Natural killer cell (primary cell): ENCODE measurements at regions not wholly inside any gene's neighbourhood (a gene's known extent, or its start where the extent isn't known, plus 50 kb on each side); places are given as distances from the start of the nearest gene placed in this dataset.

Experiments
- ATAC-seq, 3 donors: fragments of 150-1000 bp in 2 of 3; fragments of 200-7000 bp in 1 of 3; cut with Tn5 transposase; 1 replicate in 1 of 3; 2 replicates in 2 of 3; pipeline ENCODE4 v1.10.0; 2021; ENCODE audit warnings: mild to moderate bottlenecking in 2 of 3, moderate library complexity in 2 of 3
- DNase-seq, 2 donors: peaks; one replicate each; pipeline versions ENCODE4 v3.0.0 to v3.0.0-alpha.2; 2013 to 2021; ENCODE audit warnings: mixed read lengths in 1 of 2
- H3K27ac ChIP-seq: one replicate; pipeline ENCODE4 v1.5.1; 2013; ENCODE audit warnings: mild to moderate bottlenecking, low read length
- H3K27me3 ChIP-seq: one replicate; pipeline ENCODE4 v1.6.1; 2013; ENCODE audit warnings: low read length; ENCODE audit not compliant: control insufficient read depth, insufficient read depth
- H3K36me3 ChIP-seq: one replicate; pipeline ENCODE4 v1.6.1; 2013; ENCODE audit warnings: low read length; ENCODE audit not compliant: control insufficient read depth, insufficient read depth
- H3K4me1 ChIP-seq: one replicate; pipeline ENCODE4 v1.6.1; 2013; ENCODE audit warnings: low read length; ENCODE audit not compliant: control insufficient read depth, insufficient read depth
- H3K4me3 ChIP-seq: one replicate; pipeline ENCODE4 v1.5.1; 2013; ENCODE audit warnings: low read length
- H3K9me3 ChIP-seq: one replicate; pipeline ENCODE4 v1.6.1; 2013; ENCODE audit warnings: low read length; ENCODE audit not compliant: control insufficient read depth, insufficient read depth
- H3K27ac Mint-ChIP-seq, 2 donors: one replicate each; pipeline ENCODE4 v1.8.0; 2022; ENCODE audit warnings: mild to moderate bottlenecking in 2 of 2, mixed read lengths in 2 of 2, moderate library complexity in 1 of 2
- H3K27me3 Mint-ChIP-seq, 2 donors: one replicate each; pipeline ENCODE4 v1.8.0; 2022; ENCODE audit warnings: low read depth in 2 of 2, mixed read lengths in 2 of 2
- H3K36me3 Mint-ChIP-seq: one replicate; pipeline ENCODE4 v1.8.0; 2022; ENCODE audit warnings: mixed read lengths
- H3K4me1 Mint-ChIP-seq, 2 donors: one replicate each; pipeline ENCODE4 v1.8.0; 2022; ENCODE audit warnings: mixed read lengths in 2 of 2
- H3K4me3 Mint-ChIP-seq: one replicate; pipeline ENCODE4 v1.8.0; 2022; ENCODE audit warnings: mild to moderate bottlenecking, moderate library complexity, mixed read lengths
- H3K9me3 Mint-ChIP-seq, 2 donors: one replicate each; pipeline ENCODE4 v1.8.0; 2022; ENCODE audit warnings: mixed read lengths in 2 of 2
- WGBS: methylation state at CpG from one replicate; pipeline ENCODE4 v1.1.7; 2013; ENCODE audit warnings: missing lambda C conversion rate; ENCODE audit not compliant: insufficient coverage; 5-methylcytosine and 5-hydroxymethylcytosine counted together
- intact Hi-C: fragments of 100-400 bp; cut with micrococcal nuclease; formaldehyde crosslinking; loops from one replicate; pipeline ENCODE4 v1.14.2; 2022
- TF ChIP-seq, protein P1 (sequence below): fragments of 200-600 bp; IDR thresholded peaks from one replicate; pipeline ENCODE4 v1.8.0; 2022; ENCODE audit warnings: antibody characterized with exemption

DNA sequence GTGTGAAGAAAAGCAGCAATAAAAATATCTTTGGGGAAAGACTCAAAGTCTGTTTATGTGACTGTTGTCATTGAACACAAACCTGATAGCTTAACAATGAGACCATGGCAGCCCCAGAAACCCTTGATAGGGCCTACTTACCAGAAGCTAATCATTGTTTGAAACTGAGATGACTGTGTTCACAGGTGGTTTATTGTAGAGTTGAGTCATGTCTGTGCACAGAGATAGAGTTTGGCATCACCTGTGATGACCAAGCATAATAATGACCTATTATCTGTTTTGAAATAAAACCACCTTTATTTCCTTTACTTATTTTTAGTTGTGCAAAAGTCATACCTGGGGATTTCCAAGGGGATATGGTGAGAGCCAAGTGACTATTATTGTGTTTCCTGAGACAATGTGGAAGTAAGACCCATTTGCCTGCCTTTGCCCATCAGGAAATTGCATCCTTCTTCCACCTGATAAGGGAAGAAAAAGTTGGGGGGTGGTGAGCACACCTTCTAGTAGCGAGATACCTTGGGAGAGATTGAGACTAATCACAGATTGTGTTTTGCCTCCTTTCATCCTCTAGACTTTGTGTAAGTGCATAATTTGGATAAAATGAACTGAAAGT lies 456.9 kb upstream of the JAG1 start:
- Histone ChIP-seq H3K36me3 (no peaks in the 10 kb centered on the region), H3K9me3 (no peaks in the 10 kb centered on the region), H3K4me1 (no peaks in the 10 kb centered on the region), H3K4me3 (no peak overlapping the region), H3K27ac (no peak overlapping the region), H3K27me3 (no peaks in the 10 kb centered on the region)
- ATAC-seq (no peak), DNase-seq (no peak)
- intact Hi-C loops = no loop called here
- H3K4me1 Mint-ChIP-seq = no peaks in the 10 kb centered on the region
- WGBS = 100% methylated on average over 1 of the region's 1 CpG
- no peak overlapping the region for H3K27ac Mint-ChIP-seq
- TF ChIP-seq, protein P1, sequence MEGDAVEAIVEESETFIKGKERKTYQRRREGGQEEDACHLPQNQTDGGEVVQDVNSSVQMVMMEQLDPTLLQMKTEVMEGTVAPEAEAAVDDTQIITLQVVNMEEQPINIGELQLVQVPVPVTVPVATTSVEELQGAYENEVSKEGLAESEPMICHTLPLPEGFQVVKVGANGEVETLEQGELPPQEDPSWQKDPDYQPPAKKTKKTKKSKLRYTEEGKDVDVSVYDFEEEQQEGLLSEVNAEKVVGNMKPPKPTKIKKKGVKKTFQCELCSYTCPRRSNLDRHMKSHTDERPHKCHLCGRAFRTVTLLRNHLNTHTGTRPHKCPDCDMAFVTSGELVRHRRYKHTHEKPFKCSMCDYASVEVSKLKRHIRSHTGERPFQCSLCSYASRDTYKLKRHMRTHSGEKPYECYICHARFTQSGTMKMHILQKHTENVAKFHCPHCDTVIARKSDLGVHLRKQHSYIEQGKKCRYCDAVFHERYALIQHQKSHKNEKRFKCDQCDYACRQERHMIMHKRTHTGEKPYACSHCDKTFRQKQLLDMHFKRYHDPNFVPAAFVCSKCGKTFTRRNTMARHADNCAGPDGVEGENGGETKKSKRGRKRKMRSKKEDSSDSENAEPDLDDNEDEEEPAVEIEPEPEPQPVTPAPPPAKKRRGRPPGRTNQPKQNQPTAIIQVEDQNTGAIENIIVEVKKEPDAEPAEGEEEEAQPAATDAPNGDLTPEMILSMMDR = no peak
- no peaks in the 10 kb centered on the region for H3K27me3 Mint-ChIP-seq
- H3K4me3 Mint-ChIP-seq = no peak overlapping the region
- H3K9me3 Mint-ChIP-seq = peaks cover 4 to 9% of the 10 kb centered on the region in 2 donors
- H3K36me3 Mint-ChIP-seq = no peaks in the 10 kb centered on the region

- no peak for ATAC-seq
- Mint-ChIP-seq H3K27ac (no peak overlapping the region), H3K9me3 (peaks cover 0 to 5% of the 10 kb centered on the region in 2 donors), H3K4me3 (no peak overlapping the region), H3K4me1 (no peaks in the 10 kb centered on the region), H3K27me3 (no peaks in the 10 kb centered on the region), H3K36me3 (no peaks in the 10 kb centered on the region)
- no peak for DNase-seq
- Histone ChIP-seq H3K9me3 (no peaks in the 10 kb centered on the region), H3K36me3 (no peaks in the 10 kb centered on the region), H3K4me1 (no peaks in the 10 kb centered on the region), H3K4me3 (no peak overlapping the region), H3K27me3 (no peaks in the 10 kb centered on the region), H3K27ac (no peak overlapping the region)
- 92% methylated on average over 3 of the region's 3 CpGs for WGBS
- intact Hi-C loops = no loop called here
- TF ChIP-seq, protein P1 = no peak
These were observed 459.1 kb upstream of the JAG1 start for GRCh38 chr20:11132819-11133415.

- H3K9me3 ChIP-seq = no peaks in the 10 kb centered on the region
- no peaks in the 10 kb centered on the region for H3K36me3 ChIP-seq
- no peaks in the 10 kb centered on the region for H3K27me3 ChIP-seq
- Mint-ChIP-seq H3K36me3 (no peaks in the 10 kb centered on the region), H3K4me1 (no peaks in the 10 kb centered on the region), H3K27ac (no peak overlapping the region), H3K4me3 (no peak overlapping the region), H3K9me3 (peaks cover 3 to 6% of the 10 kb centered on the region in 2 donors), H3K27me3 (no peaks in the 10 kb centered on the region)
- intact Hi-C loops = no loop called here
- ATAC-seq = no peak
- H3K4me1 ChIP-seq = no peaks in the 10 kb centered on the region
- TF ChIP-seq, protein P1 = no peak
- H3K4me3 ChIP-seq = no peak overlapping the region
- no peak for DNase-seq
- no peak overlapping the region for H3K27ac ChIP-seq
These were observed 462.9 kb upstream of the JAG1 start for GRCh38 chr20:11136691-11137090.

GRCh38 chr20:11137688-11138087 lies 463.9 kb upstream of the JAG1 start:
- no peaks in the 10 kb centered on the region for H3K4me1 Mint-ChIP-seq
- no peak overlapping the region for H3K4me3 ChIP-seq
- no peak overlapping the region for H3K4me3 Mint-ChIP-seq
- no peaks in the 10 kb centered on the region for H3K36me3 ChIP-seq
- 60% methylated on average over 3 of the region's 3 CpGs for WGBS
- TF ChIP-seq, protein P1 = no peak
- H3K4me1 ChIP-seq = no peaks in the 10 kb centered on the region
- intact Hi-C loops = no loop called here
- no peaks in the 10 kb centered on the region for H3K27me3 ChIP-seq
- no peaks in the 10 kb centered on the region for H3K27me3 Mint-ChIP-seq
- H3K9me3 Mint-ChIP-seq = peaks cover 3 to 6% of the 10 kb centered on the region in 2 donors
- ATAC-seq (no peak), DNase-seq (no peak)
- H3K27ac Mint-ChIP-seq = no peak overlapping the region
- no peaks in the 10 kb centered on the region for H3K9me3 ChIP-seq
- no peaks in the 10 kb centered on the region for H3K36me3 Mint-ChIP-seq
- no peak overlapping the region for H3K27ac ChIP-seq
